Heart left ventricle (tissue), 14 donors: ENCODE measurements at regions not wholly inside any gene's neighbourhood (a gene's known extent, or its start where the extent isn't known, plus 50 kb on each side); places are given as distances from the start of the nearest gene placed in this dataset.

ENCODE experiments used
- ATAC-seq, 4 donors: fragments of 200-7000 bp; cut with Tn5 transposase; one replicate each; pipeline ENCODE4 v1.9.1; 2020 to 2022; ENCODE audit warnings: moderate library complexity in 4 of 4, mild to moderate bottlenecking in 3 of 4, moderate number of reproducible peaks in 1 of 4
- DNase-seq, 5 donors: peaks; one replicate each; pipeline ENCODE4 v3.0.0-alpha.2; 2020
- H3K27ac ChIP-seq, 12 donors: fragments of 200-600 bp; sonication (generic) in 4 of 12; one replicate each; pipeline versions ENCODE4 v1.5.0 to v1.8.0; 2016 to 2022; ENCODE audit warnings: mild to moderate bottlenecking in 2 of 12
- H3K27me3 ChIP-seq, 9 donors: fragments of 200-600 bp; sonication (generic) in 2 of 9; one replicate each; pipeline versions ENCODE4 v1.5.1 to v1.8.0; 2016 to 2022; ENCODE audit warnings: mild to moderate bottlenecking in 3 of 9
- H3K36me3 ChIP-seq, 9 donors: fragments of 200-600 bp; sonication (generic) in 2 of 9; one replicate each; pipeline versions ENCODE4 v1.5.0 to v1.8.0; 2018 to 2022; ENCODE audit warnings: mild to moderate bottlenecking in 2 of 9
- H3K4me1 ChIP-seq, 12 donors: fragments of 200-600 bp; sonication (generic) in 4 of 12; one replicate each; pipeline versions ENCODE4 v1.5.0 to v1.8.0; 2016 to 2022; ENCODE audit warnings: mild to moderate bottlenecking in 3 of 12
- H3K4me3 ChIP-seq, 12 donors: fragments of 200-600 bp; sonication (generic) in 4 of 12; one replicate each; pipeline versions ENCODE4 v1.5.0 to v1.8.0; 2017 to 2022; ENCODE audit warnings: mild to moderate bottlenecking in 9 of 12, moderate library complexity in 4 of 12
- H3K9me3 ChIP-seq, 12 donors: fragments of 200-600 bp; sonication (generic) in 4 of 12; one replicate each; pipeline versions ENCODE4 v1.5.0 to v1.8.0; 2016 to 2022; ENCODE audit warnings: mild to moderate bottlenecking in 1 of 12
- POLR2A ChIP-seq, 2 donors: fragments of 450-650 bp; IDR thresholded peaks; one replicate each; pipeline ENCODE4 v1.6.1; 2017; ENCODE audit warnings: antibody characterized with exemption in 2 of 2, mild to moderate bottlenecking in 2 of 2, moderate library complexity in 2 of 2
- intact Hi-C, 10 donors: fragments of 100-400 bp; cut with DNase I; formaldehyde crosslinking; loops; one replicate each; pipeline versions ENCODE4 v1.11.1 to v1.14.2; 2022
- TF ChIP-seq, protein P1 (sequence below), 12 donors: fragments of 200-600 bp; sonication (generic) in 4 of 12; IDR thresholded peaks; one replicate each; pipeline versions ENCODE4 v1.5.0 to v1.8.0; 2018 to 2022; ENCODE audit warnings: antibody characterized with exemption in 12 of 12, mild to moderate bottlenecking in 5 of 12
- donor health status: ischemic (EF 13 %, LVEDD 7.1; RV severe dilation, severe dysfunction).
- donor health status: DM: no; HTN: yes; CAD: no.
- donor health status: DM: no; HTN: no; CAD: no.
- donor health status: ischemic (EF 25% LVEDD 6.9; RV normal size, moderate dysfunction).
- donor health status: ischemic (EF 25% LVEDD 5.7; RV mildly dilated, moderate dysfunction).
- donor health status: DM: yes; HTN: yes; CAD: no.
- donor health status: ischemic (EF 35%, LVEDD 5.7; RV mildly dilated, moderate dysfunction).
- donor health status: nonischemic (EF 11% LVEDD 7.7; RV severe dilation, severe dysfunction).
- donor health status: DM: yes; HTN: yes; CAD: no.
- donor health status: PGD.
- donor health status: ischemic (EF 29% LVEDD 5.4; RV normal size, mild dysfunction).
- donor health status: nonischemic (EF 23%, LVEDD 6.1; RV moderate dilation, normal function).

DNA sequence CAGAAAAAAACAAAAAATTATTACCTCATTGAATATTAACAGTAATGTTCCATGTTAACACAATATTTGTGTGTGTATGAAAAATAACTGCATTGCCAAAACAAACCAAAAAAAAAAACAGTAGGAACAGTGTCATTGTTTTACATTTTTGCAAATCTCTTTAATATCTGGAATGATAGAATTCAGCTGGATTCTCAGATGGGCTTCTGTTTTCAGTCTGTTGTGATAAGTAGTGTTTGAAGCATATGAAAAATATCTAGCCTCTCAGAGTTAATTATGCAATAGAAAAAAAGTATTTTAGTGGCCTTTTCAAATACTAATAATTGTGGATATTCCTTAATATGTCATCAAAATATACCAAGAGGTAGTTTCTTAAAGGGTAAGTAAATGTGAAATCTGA is 52.9 kb upstream of the RWDD3 start:
- Histone ChIP-seq H3K4me1 (peaks cover 0 to 20% (median 9%) of the 10 kb centered on the region in 12 donors), H3K27ac (peak overlapping the region in 1 of 12 donors; percentile 41), H3K9me3 (no peaks in the 10 kb centered on the region), H3K4me3 (no peak overlapping the region), H3K27me3 (no peaks in the 10 kb centered on the region), H3K36me3 (peaks cover 0 to 5% (median 0%) of the 10 kb centered on the region in 9 donors)
- peak in 1 of 4 donors; percentile 57 for ATAC-seq
- intact Hi-C loops, result no loop called here
- no peak for TF ChIP-seq POLR2A (IDR thresholded peaks at IDR 0.05)
- TF ChIP-seq, protein P1, sequence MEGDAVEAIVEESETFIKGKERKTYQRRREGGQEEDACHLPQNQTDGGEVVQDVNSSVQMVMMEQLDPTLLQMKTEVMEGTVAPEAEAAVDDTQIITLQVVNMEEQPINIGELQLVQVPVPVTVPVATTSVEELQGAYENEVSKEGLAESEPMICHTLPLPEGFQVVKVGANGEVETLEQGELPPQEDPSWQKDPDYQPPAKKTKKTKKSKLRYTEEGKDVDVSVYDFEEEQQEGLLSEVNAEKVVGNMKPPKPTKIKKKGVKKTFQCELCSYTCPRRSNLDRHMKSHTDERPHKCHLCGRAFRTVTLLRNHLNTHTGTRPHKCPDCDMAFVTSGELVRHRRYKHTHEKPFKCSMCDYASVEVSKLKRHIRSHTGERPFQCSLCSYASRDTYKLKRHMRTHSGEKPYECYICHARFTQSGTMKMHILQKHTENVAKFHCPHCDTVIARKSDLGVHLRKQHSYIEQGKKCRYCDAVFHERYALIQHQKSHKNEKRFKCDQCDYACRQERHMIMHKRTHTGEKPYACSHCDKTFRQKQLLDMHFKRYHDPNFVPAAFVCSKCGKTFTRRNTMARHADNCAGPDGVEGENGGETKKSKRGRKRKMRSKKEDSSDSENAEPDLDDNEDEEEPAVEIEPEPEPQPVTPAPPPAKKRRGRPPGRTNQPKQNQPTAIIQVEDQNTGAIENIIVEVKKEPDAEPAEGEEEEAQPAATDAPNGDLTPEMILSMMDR (IDR thresholded peaks at IDR 0.05), result no peak
- no peak for DNase-seq

DNA sequence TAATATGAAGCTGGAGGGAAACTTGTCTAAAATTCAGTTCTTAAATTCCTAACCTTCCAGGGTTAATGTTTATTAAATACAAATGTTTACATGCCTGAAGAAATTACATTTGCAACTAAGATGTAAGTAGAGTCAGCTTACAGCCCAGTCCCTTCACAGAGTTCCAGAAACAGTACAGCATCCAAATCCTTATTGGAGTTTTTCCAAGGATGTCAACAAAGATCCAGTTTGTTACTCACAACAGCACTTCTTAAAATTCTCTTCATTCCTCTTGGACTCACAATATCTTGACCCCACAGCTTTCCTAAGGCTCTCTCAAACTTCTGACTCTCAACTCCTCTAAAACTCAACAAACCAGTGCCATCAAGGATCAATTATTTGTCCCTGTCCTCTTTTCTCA is 50.1 kb upstream of the RWDD3 start:
- Histone ChIP-seq H3K4me1 (peaks cover 0 to 19% (median 8%) of the 10 kb centered on the region in 12 donors), H3K4me3 (no peak overlapping the region), H3K9me3 (no peaks in the 10 kb centered on the region), H3K36me3 (peaks cover 0 to 6% (median 0%) of the 10 kb centered on the region in 9 donors), H3K27ac (no peak overlapping the region), H3K27me3 (no peaks in the 10 kb centered on the region)
- DNase-seq (no peak), ATAC-seq (no peak)
- intact Hi-C loops, result no loop called here
- TF ChIP-seq, protein P1 (IDR thresholded peaks at IDR 0.05), result no peak
- no peak for TF ChIP-seq POLR2A (IDR thresholded peaks at IDR 0.05)
